Stimulated activated CD8-positive, alpha-beta memory T cell treated with anti-CD3 and anti-CD28 coated beads, Interleukin-15, amount 100 ng/mL, for 1 hour (primary cell): ENCODE measurements at regions not wholly inside any gene's neighbourhood (a gene's known extent, or its start where the extent isn't known, plus 50 kb on each side); places are given as distances from the start of the nearest gene placed in this dataset.

Source experiments
- DNase-seq: peaks from one replicate; pipeline ENCODE4 v3.0.0-alpha.2; 2020; ENCODE audit warnings: low read depth

GRCh38 chr2:219692521-219692920, 65.1 kb downstream of the SLC4A3 start:
- DNase-seq, result no peak

GRCh38 chr2:219695145-219695709, 67.8 kb downstream of the SLC4A3 start:
- DNase-seq, result no peak

DNA sequence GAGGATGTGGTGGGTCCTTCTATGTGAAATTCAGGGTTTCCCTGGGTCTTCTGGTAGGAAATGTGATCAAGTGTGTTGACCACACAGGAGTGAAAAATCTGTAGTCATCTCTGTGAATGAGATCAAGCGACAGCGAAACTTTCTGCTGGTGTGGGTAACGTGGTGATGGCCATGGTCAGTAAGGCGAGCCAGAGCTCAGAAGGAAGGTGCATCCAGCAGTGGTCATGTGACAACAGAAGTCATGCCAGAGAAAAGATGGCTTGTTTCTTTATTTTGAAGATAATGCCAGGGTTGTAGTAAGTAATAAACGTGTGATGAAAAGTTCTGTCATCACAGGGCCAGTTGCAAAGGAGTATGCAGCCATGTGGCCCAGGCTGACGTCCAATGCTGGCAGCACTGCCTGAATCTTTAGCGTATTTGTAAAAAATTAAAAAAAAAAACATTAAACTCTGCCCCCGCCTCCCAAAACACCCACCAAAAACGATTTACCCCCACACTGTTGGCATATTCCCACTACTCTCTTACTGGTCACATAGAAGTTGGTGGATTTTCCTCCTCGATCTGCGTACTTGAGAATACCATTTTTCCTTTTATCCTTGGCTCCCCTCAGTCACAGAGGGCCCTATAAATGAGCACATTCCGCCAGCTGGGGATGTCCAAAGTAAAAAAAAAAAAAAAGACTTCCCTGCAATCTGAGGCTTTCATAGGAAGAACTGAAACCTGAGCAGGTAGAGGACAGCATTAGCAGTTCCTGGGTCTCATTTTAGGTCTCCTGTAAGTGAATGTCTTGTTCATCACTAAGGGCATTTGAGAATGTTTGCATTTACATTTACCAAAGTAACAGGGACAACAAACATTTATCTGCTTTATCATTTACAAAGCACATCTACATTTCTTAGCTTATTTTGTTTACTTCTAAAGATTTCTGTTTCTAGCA, 70.6 kb downstream of the SLC4A3 start:
- DNase-seq, result no peak

DNA sequence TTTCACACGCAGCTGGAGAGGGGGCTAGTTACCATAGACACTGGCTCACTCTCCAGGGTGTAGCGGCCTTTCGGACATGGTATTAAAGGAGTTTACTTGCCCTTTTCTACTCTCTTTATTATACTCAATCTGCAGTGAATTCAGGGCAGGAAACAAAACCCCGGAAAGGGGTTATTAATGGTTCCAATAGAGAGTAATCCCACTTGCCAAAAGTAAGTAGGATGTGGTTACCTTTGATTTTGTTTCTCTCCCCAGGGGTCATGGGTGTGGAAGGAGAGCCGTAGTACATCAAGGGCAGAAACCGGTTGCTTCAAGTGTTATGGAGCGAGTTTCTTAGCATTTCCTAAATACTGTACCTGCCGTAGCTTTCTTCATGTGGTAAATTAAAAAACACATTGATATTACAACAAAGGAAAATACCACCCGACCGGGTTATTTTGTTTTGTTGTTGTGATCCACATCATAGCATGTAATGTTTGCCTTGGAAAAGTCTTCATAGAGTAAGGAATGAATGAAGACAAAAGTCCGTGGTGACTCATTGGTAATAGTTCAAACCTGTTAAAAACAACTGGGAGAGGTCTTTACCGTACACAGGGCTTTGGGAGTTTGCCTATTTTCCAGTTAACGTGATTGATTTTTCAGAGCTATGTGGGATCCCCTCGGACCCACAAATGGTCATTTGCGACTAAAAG, 71.5 kb downstream of the SLC4A3 start:
- no peak for DNase-seq

DNA sequence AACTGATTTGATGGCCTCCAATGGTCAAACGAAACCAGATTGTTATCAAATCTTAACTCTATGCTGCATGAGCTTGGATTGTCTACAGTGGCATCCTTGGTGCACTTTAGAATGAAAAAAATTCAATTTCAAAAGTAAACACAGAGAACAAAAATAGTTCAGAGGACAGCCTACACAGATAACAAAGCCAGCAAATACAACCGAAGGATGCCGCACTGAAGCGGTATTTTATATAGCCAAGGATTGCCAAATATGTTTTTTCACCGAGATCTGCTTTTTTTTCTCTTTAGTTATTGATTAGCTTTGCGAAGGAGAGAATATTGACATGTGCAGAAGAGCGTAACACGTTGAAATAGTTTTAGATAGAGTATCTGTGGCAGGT, 72.0 kb downstream of the SLC4A3 start:
- DNase-seq, result no peak

DNA sequence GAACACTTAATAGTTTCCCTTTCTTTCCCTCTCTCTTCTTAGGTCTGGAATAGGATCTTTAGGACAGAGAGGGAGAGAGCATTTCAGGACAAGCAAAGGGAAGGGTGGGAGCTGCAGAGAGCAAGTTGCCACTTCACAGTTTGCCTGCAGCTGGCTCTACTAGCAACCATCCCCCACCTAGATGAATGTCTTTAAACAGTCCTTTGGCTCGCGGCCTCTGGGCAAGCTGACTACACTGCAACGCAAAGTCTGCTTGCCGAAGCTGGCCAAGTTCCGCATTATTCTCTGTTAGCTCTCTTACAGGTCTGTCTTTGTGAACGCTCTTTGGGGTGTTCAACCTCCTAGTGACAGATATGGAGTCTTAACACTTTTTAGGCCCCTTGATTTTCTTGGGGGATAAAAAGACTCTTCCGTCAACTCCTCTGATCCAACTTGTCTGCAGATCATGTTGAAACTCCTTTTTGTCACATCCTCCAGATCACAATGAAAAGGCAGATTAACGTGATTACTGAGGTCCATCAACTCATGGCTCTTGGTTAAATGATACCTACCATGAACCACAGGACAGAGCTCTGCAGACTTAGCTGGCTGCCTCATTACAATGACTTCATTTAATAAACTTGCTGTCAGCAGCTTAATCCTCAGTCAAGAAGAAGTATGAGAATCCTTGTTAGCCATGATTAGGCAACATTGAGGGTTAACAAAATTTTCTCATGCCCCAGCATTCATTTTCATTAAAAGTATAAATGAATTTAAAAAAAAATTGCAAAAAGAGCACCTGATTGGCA, 74.6 kb downstream of the SLC4A3 start:
- no peak for DNase-seq

DNA sequence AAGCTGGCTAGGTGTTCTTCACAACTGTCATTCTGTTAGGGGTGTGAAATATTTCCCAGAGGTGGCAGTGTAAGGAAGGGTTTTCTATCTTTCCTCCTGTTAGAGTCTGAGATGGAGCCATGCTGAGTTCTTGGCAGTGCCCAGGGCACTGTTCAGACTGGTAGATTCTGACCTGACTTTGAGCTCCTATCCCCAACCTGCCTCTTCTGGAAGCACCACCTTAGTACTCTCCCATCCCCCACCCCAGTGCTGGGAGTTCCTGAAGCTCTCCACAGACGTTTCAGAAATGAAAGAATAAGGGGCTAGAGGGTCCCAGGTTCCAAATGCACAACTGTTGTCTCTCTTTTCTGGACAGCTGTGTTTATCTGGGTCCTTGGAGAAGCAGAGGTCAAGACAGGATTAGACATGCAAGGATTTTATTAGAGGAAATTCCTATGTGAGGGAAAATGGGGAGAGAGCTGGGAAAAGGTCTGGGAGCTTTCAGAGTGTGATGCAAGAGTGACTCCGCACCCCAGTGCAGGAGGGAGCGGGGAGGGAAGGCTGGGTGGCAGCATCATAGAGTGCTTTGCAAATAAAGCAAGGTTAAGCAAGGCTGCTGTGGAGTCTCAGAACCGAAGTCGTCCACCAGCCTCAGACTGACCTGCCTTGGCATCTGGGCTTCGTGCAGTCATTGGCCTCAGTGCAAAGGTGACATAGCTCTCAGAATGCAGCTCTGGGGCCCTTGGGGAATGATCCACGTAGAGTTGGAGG, 75.5 kb downstream of the SLC4A3 start:
- DNase-seq, result no peak

GRCh38 chr2:219704878-219705277, 77.4 kb downstream of the SLC4A3 start:
- DNase-seq, result no peak

DNA sequence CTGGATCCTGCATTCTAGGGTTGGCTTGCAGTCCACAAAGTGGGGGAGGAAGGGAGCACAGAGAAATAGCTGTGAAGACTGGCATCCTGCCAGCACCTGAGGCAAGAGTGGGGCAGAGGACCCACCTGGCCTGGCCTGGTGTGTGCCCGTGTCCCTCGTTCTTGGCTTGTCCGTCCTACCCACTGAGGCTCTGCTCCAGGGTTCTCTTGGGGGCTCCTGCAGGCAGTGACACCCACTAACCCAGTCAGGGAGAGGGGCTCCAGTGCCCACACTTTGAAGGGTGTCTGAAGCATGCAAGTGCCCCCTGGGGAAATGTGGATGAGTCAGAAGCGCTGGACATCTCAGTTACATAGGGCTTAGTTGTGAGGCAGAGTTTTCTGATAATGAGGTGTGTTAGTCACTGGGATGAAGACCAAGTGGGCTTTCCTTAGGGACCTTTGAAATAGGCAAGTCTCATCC, 79.4 kb downstream of the SLC4A3 start:
- DNase-seq, result no peak

GRCh38 chr2:219707496-219708285, 80.3 kb downstream of the SLC4A3 start:
- DNase-seq, result no peak

- DNase-seq, result no peak
These were observed 81.9 kb downstream of the SLC4A3 start for GRCh38 chr2:219709331-219709761.

DNA sequence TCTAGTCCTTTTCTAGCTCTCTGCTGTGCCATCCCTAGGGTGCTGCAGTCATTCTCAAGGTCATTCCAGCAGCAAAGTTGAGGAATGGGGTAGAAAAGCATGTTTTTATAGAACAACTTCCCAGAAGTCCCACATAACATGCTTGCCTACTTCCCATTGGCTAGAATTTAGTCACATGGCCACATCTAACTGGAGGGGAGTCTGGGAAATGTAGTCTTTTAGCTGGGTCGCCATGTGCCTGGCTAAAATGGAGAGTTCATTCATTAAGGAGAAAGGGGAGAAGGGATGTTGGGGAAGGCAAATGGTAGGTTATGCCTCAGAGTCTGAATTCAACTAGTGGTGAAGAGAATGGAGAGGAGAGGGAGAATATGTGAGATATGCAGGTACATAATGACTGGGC, 85.7 kb downstream of the SLC4A3 start:
- no peak for DNase-seq

GRCh38 chr2:219714681-219715400, 87.4 kb downstream of the SLC4A3 start:
- no peak for DNase-seq

DNA sequence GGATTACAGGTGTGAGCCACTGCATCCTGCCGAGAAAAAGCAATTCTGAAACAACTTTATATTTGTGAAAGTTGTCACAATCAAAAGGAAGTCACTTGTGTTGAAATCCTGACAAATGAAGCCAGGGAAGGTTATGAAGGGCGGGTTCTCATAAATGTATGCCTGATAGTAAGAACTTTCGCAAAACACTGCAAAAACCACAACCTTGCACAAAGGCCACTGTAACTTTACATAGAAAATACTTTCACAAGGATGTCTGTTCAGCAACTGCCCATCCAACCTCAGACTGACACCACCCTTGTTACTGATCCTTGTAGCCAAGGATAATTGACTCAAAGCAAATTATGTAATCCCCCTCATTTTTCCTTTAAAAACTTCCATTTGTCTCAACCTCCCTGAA, 90.6 kb downstream of the SLC4A3 start:
- no peak for DNase-seq

DNA sequence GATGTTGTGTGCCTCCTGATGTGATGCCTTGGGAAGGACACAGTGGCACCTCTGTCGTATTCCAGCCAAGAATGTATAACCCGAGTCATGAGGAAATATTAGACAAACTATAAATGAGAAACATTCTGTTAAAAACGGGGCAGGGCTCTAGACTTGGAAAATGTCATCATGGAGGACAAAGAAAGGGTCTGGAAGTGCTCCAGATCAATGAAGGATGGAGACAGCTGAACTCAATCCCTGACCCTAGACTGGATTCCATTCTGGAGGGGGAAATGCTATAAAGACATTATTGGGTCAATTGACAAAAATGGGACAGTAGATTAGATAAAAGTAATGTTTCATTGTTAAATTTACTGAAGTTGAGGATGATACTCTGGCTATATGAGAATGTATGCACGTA, 92.1 kb downstream of the SLC4A3 start:
- no peak for DNase-seq

DNA sequence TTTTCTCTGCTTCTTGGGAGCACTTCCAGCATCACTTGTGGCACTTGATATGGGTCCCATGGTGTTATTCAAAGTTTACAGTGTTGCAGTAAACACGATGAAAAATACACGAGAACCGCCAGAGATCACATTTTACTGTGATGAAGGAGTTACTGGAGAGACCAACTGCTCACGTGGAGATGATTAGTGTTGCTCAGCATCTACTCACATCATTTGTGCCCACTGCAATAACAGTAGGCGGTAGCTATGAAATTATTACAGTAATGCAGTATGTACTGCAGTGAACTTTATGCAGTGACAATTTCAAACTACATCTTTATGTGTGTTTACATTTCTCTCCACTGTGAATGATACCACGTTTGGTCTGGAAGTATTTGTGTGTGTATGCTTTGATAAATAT, 93.5 kb downstream of the SLC4A3 start:
- DNase-seq, result no peak

- no peak for DNase-seq
These were observed 94.9 kb downstream of the SLC4A3 start for GRCh38 chr2:219722276-219722879.

GRCh38 chr2:219723311-219723710, 95.9 kb downstream of the SLC4A3 start:
- no peak for DNase-seq

- DNase-seq, result no peak
These were observed 97.2 kb downstream of the SLC4A3 start for GRCh38 chr2:219724628-219725027.
